ENCODE measurements at regions not wholly inside any gene's neighbourhood (a gene's known extent, or its start where the extent isn't known, plus 50 kb on each side); places are given as distances from the start of the nearest gene placed in this dataset.

- TF ChIP-seq SIN3A (IDR thresholded peaks at IDR 0.05; ENCODE audit: borderline replicate concordance, insufficient read depth, low read length) (no peak), REST (IDR thresholded peaks at IDR 0.05; ENCODE audit: insufficient read depth in 1 of 2, low read depth in 2 of 2, low read length in 2 of 2) (no peak), TAF1 (IDR thresholded peaks at IDR 0.05; ENCODE audit: borderline replicate concordance, insufficient read depth, low read length) (no peak), POLR2AphosphoS5 (IDR thresholded peaks at IDR 0.05; ENCODE audit: low read depth, low read length) (no peak), FOXP2 (optimal IDR thresholded peaks at IDR 0.05; ENCODE audit: borderline replicate concordance, extremely low read depth, extremely low read length, insufficient read depth) (no peak)
These were observed 213.8 kb upstream of the NLRP1 start for GRCh38 chr17:5798094-5798493.

GRCh38 chr17:5800131-5800530 lies 215.8 kb upstream of the NLRP1 start:
- TF ChIP-seq TAF1 (IDR thresholded peaks at IDR 0.05; ENCODE audit: borderline replicate concordance, insufficient read depth, low read length): no peak
- TF ChIP-seq SIN3A (IDR thresholded peaks at IDR 0.05; ENCODE audit: borderline replicate concordance, insufficient read depth, low read length): no peak
- TF ChIP-seq REST (IDR thresholded peaks at IDR 0.05; ENCODE audit: insufficient read depth in 1 of 2, low read depth in 2 of 2, low read length in 2 of 2): no peak
- TF ChIP-seq POLR2AphosphoS5 (IDR thresholded peaks at IDR 0.05; ENCODE audit: low read depth, low read length): no peak
- no peak for TF ChIP-seq FOXP2 (optimal IDR thresholded peaks at IDR 0.05; ENCODE audit: borderline replicate concordance, extremely low read depth, extremely low read length, insufficient read depth)

GRCh38 chr17:5800646-5801045 lies 216.3 kb upstream of the NLRP1 start:
- TF ChIP-seq POLR2AphosphoS5 (IDR thresholded peaks at IDR 0.05; ENCODE audit: low read depth, low read length) (no peak), FOXP2 (optimal IDR thresholded peaks at IDR 0.05; ENCODE audit: borderline replicate concordance, extremely low read depth, extremely low read length, insufficient read depth) (no peak), TAF1 (IDR thresholded peaks at IDR 0.05; ENCODE audit: borderline replicate concordance, insufficient read depth, low read length) (no peak), REST (IDR thresholded peaks at IDR 0.05; ENCODE audit: insufficient read depth in 1 of 2, low read depth in 2 of 2, low read length in 2 of 2) (no peak), SIN3A (IDR thresholded peaks at IDR 0.05; ENCODE audit: borderline replicate concordance, insufficient read depth, low read length) (no peak)

GRCh38 chr17:5804251-5804650 lies 219.9 kb upstream of the NLRP1 start:
- TF ChIP-seq SIN3A (IDR thresholded peaks at IDR 0.05; ENCODE audit: borderline replicate concordance, insufficient read depth, low read length) (no peak), FOXP2 (optimal IDR thresholded peaks at IDR 0.05; ENCODE audit: borderline replicate concordance, extremely low read depth, extremely low read length, insufficient read depth) (no peak), REST (IDR thresholded peaks at IDR 0.05; ENCODE audit: insufficient read depth in 1 of 2, low read depth in 2 of 2, low read length in 2 of 2) (no peak), TAF1 (IDR thresholded peaks at IDR 0.05; ENCODE audit: borderline replicate concordance, insufficient read depth, low read length) (no peak), POLR2AphosphoS5 (IDR thresholded peaks at IDR 0.05; ENCODE audit: low read depth, low read length) (no peak)

GRCh38 chr17:5809056-5809455 lies 224.7 kb upstream of the NLRP1 start:
- TF ChIP-seq FOXP2 (optimal IDR thresholded peaks at IDR 0.05; ENCODE audit: borderline replicate concordance, extremely low read depth, extremely low read length, insufficient read depth) (no peak), POLR2AphosphoS5 (IDR thresholded peaks at IDR 0.05; ENCODE audit: low read depth, low read length) (no peak), TAF1 (IDR thresholded peaks at IDR 0.05; ENCODE audit: borderline replicate concordance, insufficient read depth, low read length) (no peak), SIN3A (IDR thresholded peaks at IDR 0.05; ENCODE audit: borderline replicate concordance, insufficient read depth, low read length) (no peak), REST (IDR thresholded peaks at IDR 0.05; ENCODE audit: insufficient read depth in 1 of 2, low read depth in 2 of 2, low read length in 2 of 2) (no peak)
